HFF-Myc (cell line): ENCODE measurements at regions not wholly inside any gene's neighbourhood (a gene's known extent, or its start where the extent isn't known, plus 50 kb on each side); places are given as distances from the start of the nearest gene placed in this dataset.

ENCODE experiments used
- DNase-seq: peaks from one replicate; pipeline ENCODE4 v3.0.0-alpha.2; 2011; ENCODE audit warnings: low read depth; ENCODE audit errors: extremely low read depth
- H3K4me3 ChIP-seq: replicated peaks from 2 replicates; pipeline ENCODE4 v1.5.1; 2011; ENCODE audit warnings: low read depth, mild to moderate bottlenecking, control low read depth, low read length
- CTCF ChIP-seq: IDR thresholded peaks from 2 replicates; pipeline ENCODE4 v1.5.1; 2012; ENCODE audit warnings: mild to moderate bottlenecking, low read depth, low read length, control low read depth; ENCODE audit errors: missing control alignments

- TF ChIP-seq CTCF = no peak
- no peak overlapping the region for H3K4me3 ChIP-seq
- DNase-seq = no peak
Measured at GRCh38 chr18:37721544-37722522, 156.2 kb upstream of the CELF4 start.

- H3K4me3 ChIP-seq = no peak overlapping the region
- no peak for DNase-seq
- no peak for TF ChIP-seq CTCF
Measured at GRCh38 chr18:37720663-37721062, 155.1 kb upstream of the CELF4 start.

GRCh38 chr18:37717656-37718055 is 152.1 kb upstream of the CELF4 start:
- DNase-seq = no peak
- no peak for TF ChIP-seq CTCF
- H3K4me3 ChIP-seq = no peak overlapping the region

GRCh38 chr18:37717098-37717497 is 151.5 kb upstream of the CELF4 start:
- no peak overlapping the region for H3K4me3 ChIP-seq
- no peak for TF ChIP-seq CTCF
- DNase-seq = no peak

GRCh38 chr18:37716106-37716735 is 150.6 kb upstream of the CELF4 start:
- DNase-seq = no peak
- H3K4me3 ChIP-seq = no peak overlapping the region
- TF ChIP-seq CTCF = no peak

- H3K4me3 ChIP-seq = no peak overlapping the region
- no peak for TF ChIP-seq CTCF
- DNase-seq = no peak
Measured at GRCh38 chr18:37714691-37715090, 149.1 kb upstream of the CELF4 start.
